SK-N-MC (cell line): ENCODE measurements at regions not wholly inside any gene's neighbourhood (a gene's known extent, or its start where the extent isn't known, plus 50 kb on each side); places are given as distances from the start of the nearest gene placed in this dataset.

Source experiments
- FOXP2 ChIP-seq: optimal IDR thresholded peaks from 2 replicates; pipeline ENCODE3; 2011; ENCODE audit warnings: mild to moderate bottlenecking, moderate library complexity; ENCODE audit not compliant: insufficient read depth; ENCODE audit errors: extremely low read length, control extremely low read depth
- POLR2AphosphoS5 ChIP-seq: IDR thresholded peaks from 2 replicates; pipeline ENCODE4 v1.6.1; 2012; ENCODE audit warnings: mild to moderate bottlenecking, low read depth, low read length, borderline replicate concordance

DNA sequence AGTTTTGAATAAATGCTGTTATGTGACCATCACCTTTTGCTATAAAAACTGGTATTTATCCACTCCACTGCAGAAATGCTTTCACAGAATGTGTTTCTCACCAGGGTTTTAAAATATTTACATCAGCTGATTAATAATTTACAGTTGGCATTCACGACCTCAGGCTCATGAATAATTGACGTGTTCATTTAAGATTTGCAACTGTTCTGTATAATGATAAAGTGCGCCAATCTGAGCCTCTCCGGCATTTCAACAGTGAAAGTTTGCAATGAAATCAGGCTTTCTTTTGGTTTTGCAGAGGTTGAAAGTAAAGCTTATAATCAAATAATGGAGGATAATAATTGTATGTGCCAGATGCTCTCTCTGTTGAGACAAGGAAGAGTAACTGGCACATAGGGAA is 434.9 kb downstream of the ICE1 start:
- TF ChIP-seq POLR2AphosphoS5, result no peak
- no peak for TF ChIP-seq FOXP2
